Stimulated activated CD4-positive, alpha-beta T cell treated with anti-CD3 and anti-CD28 coated beads, TNF-alpha, amount 100 ng/mL, for 24 hours (primary cell): ENCODE measurements at regions not wholly inside any gene's neighbourhood (a gene's known extent, or its start where the extent isn't known, plus 50 kb on each side); places are given as distances from the start of the nearest gene placed in this dataset.
"Not testable (repeated sequence)": the region's sequence is repeated elsewhere in the genome, so short reads cannot be mapped to it uniquely, and the experiment has no call there.

Experiments used
- DNase-seq, 3 experiments: peaks; one replicate each; pipeline ENCODE4 v3.0.0-alpha.2; 2020; ENCODE audit warnings: low read depth in 3 of 3

- DNase-seq = no peak
Observed at GRCh38 chr3:95464346-95464745, 1350.0 kb upstream of the EPHA6 start.

DNA sequence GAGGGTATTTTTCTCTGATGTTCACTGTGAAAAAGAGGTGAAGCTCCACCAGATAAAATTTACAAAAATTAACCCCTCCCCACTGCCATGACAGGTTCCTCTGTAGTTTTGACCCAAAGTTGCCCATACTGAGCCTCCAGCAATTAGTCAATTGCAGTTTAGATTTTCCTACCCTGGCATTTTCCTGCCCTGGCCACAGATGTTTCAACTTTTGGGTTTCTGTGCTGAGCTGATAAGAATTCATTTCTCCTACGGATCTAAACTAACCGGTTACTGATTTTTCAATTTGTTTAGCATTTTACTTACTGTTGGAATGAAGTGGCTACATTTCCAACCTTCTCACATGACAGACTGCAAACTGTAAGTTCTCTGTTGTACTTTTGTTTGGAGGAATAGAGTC, 1346.1 kb upstream of the EPHA6 start:
- DNase-seq = no peak

DNA sequence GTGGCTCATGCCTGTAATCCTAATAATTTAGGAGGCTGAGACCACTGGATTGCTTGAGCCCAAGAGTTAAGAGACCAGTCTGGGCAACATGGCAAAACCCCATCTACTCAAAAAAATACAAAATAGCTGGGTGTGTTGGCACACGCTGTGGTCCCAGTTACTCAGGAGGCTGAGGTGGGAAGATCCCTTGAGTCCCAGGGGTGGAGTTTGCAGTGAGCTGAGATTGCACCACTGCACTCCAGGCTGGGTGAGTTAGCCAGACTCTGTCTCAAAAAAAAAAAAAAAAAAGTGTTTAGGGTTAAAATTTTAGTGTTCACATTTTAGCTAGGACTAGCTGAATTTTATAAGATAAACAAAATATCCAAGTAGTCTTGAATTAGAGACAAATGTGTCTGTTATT, 1340.1 kb upstream of the EPHA6 start:
- DNase-seq = no peak

DNA sequence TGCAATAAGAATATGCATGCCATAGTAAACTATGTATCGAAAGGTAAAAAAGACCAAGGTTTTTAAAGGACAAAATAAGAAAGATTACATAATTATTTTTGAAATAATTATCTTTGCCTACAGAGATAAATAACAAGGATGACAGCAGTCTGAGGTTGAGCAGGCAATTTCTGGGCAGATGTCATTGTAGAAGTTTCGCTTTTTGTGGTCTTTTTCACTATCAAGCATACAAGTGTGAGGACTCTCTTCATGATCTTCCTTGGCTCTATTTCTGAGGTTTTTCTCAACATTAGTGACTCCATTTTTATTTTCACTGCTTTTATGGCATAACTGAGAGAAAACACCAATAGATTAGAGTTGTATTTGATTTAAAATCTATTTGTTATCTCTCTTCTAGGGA, 1337.9 kb upstream of the EPHA6 start:
- DNase-seq = no peak

DNA sequence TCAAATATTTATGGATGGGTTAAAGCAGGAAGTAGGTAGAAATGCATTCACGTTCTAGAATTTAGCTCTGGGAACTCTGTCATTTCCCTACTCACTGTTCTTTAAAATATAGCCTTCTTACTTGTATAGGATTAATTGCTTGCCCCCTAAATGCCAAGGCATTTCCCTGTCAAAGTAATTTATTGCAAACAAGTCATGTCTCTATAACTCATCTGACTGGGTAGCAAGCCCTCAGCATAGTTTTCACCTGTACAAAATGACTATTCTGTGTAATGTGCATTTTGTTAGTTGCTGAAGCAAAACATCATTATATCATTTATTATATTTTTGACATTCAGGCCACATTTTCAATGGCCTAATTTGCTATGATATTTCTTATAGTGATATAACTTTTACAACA, 1308.2 kb upstream of the EPHA6 start:
- DNase-seq = no peak

DNA sequence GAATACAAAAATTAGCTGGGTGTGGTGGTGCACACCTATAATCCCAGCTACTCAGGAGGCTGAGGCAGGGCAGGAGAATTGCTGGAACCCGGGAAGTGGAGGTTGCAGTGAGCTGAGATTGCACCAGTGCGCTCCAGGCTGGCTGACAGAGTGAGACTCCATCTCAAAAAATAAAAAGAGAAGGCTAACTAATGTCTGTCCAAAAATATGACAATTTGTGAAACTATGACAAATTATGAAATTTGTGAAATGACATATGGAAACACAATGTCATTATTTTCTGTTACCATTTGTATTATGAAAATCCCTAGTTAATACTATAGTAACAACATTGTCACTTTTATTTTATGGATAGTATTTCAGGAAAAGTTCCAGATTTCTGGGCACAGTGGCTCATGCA, 1306.3 kb upstream of the EPHA6 start:
- no peak for DNase-seq

GRCh38 chr3:95511828-95512227, 1302.6 kb upstream of the EPHA6 start:
- no peak for DNase-seq

DNA sequence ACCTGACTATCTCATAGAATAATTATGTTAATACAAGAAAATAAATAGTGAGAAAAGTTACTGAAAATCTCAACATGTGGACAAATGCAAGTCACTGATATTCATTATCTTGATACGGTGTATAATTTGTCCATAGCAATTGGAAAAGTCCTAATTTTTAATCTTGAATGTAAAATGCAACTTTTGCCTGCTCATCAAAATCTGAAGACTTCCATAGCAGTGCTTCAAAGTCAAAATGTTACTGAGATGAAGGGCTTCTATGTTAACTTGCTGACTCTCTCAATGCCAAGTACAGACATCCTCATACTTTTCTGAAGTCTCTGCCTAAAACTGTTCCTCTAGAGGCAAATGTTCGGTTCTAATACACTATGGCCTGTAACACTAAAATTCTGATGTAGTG, 1300.1 kb upstream of the EPHA6 start:
- no peak for DNase-seq

- DNase-seq = no peak
Observed at GRCh38 chr3:95521396-95521795, 1293.0 kb upstream of the EPHA6 start.

DNA sequence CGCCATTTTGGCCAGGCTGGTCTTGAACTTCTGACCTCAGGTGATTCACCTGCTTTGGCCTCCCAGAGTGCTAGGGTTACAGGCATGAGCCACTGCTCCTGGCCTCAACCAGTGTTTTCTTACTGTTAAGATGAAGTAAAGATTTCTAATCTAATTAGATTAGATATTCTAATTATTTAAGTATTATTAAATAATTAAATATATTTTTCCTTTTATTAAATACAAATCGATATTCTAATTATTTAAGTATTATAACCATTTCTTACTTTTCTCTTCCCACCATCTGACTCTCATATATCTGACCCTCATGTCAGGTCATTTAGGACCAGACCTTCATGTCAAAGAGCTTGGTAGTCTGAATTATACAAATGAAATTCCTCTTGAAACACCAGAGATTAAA, 1291.9 kb upstream of the EPHA6 start:
- no peak for DNase-seq

DNA sequence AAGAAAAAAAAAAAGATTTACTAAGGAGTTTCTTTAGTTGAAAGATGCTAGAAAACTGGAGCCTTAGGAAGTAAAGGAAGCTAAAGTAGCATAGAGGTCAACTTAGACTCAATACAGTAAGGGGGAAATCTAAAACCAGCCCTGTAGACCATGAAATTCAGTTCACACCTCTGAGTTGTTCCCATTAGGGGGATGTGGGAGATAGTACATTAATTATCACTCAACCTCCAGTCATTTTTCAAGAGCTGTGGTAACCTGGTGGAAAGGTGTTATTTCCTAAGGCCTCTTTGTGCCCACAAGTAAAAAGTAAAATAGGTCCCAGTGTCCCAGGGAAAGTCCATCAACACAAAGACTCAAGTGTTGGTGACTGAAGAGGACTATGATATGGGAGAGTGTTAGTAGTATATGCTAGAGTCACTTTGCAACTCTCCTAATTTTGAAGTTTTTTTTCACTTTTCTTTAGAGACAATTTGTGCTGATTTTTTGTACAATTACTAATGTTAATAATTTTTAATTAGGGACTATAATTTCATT, 1274.4 kb upstream of the EPHA6 start:
- DNase-seq = no peak

DNA sequence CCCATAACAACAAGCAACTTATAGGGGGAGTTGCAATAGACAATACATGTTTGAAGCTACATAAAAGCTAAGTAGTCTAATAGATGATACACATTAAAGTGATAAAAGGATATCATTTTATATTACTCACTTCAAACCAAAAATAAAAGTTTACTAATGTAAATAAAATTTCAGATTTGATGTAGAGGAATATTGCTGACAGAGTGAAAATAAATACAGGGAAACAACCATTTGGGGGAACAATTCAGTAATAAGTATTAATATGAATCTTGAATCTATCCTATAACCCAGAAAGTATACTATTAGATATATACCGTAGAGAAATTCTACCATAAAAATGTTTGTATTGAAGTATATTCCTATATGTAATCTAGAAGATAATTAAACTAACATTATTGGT, 1248.9 kb upstream of the EPHA6 start:
- no peak for DNase-seq

DNA sequence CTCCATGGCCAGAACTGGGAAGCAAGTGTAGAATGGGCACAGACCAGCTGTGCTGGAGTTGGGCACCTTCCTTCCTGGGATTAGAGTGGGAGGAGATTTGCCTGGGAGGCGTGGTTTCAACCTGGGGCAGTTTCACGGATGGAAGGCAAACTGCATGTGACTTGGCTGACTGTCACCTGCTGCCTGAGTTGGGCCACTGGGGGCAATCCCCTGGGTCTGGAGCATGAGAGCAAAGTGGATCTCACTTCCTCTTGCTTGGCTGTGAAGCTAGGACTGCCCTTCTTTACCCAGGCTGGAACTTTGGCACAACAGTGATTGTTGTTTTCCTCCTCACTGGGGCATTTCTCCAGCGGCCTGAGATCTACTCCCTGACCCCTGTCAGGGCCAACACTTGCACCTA, 1247.0 kb upstream of the EPHA6 start:
- DNase-seq = no peak

- DNase-seq = no peak
Observed at GRCh38 chr3:95586754-95587153, 1227.6 kb upstream of the EPHA6 start.

- DNase-seq = not testable (repeated sequence)
Observed at GRCh38 chr3:95587641-95588040, 1226.8 kb upstream of the EPHA6 start.

DNA sequence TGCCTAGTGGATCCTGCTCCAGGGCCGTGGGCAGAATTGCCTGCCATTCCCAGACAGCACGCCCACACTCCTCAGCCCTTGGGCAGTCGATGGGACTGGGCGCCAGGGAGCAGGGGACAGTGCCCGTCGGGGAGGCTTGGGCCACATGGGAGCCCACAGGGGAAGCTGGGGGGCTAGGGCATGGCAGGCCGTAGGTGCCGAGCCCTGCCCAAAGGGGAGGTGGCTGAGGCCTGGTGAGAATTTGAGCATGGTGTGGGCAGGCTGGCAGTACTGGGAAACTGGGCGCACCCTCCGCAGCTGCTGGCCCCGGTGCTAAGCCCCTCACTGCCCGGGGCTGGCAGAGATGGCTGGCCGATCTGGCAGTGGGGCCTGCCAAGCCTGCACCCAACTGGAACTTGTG, 1225.9 kb upstream of the EPHA6 start:
- no peak for DNase-seq

DNA sequence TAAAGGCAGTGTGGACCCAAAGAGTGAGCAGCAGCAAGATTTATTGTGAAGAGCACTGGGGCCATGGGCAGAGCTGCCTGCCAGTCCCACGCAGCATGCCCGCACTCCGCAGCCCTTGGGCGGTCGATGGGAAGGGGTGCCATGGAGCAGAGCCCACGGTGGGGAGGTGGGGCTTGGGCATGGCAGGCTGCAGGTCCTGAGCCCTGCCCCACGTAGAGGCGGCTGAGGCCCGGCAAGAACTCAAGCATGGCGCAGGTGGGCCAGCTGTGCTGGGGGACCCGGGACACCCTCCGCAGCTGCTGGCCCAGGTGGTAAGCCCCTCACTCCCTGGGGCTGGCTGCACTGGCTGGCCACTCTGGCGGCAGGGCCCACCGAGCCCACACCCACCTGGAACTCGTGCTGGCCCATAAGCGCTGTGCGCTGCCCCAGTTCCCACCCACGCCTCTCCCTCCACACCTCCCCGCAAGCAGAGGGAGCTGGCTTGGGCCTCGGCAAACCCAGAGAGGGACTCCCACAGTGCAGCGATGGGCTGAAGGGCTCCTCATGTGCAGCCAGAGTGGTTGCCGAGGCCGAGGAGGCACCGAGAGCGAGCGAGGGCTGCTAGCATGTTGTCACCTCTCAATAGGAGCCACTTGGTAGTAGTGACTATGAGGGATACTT, 1218.8 kb upstream of the EPHA6 start:
- DNase-seq = no peak

DNA sequence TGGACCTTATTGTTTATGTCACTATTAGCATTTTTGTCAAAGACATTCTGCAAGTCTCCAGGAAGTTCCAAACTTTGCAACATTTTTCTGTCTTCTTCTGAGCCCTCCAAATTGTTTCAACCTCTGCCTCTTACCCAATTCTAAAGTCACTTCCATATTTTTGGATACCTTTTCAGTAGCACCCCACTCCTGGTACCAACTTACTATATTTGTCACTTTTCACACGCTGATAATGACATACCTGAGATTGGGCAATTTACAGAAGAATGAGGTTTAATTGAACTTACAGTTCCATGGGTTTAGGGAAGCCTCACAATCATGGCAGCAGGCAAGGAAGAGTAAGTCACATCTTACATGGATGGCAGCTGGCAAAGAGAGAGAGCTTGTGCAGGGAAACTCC, 1206.5 kb upstream of the EPHA6 start:
- no peak for DNase-seq

DNA sequence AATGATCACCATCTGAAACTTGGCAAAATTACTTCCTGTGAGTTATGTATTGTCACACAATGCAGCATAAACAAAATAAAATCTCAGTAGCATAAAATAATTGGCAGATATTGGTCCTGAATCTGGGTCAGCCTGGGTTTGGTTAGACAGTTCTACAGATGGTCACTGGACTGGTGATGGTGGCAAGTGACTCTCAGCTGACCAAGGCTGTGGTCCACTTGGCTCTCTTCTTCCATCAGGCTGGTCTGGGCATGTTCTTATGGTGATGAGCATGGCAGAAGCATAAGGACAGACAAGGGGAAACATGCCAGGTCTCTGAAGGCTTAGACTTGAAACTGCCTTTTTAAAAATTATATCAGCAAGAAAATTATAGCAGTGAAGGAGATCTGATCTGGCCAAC, 1205.0 kb upstream of the EPHA6 start:
- no peak for DNase-seq

- no peak for DNase-seq
Observed at GRCh38 chr3:95612611-95613010, 1201.8 kb upstream of the EPHA6 start.

- DNase-seq = no peak
Observed at GRCh38 chr3:95613993-95614392, 1200.4 kb upstream of the EPHA6 start.

- no peak for DNase-seq
Observed at GRCh38 chr3:95615592-95616310, 1198.6 kb upstream of the EPHA6 start.

DNA sequence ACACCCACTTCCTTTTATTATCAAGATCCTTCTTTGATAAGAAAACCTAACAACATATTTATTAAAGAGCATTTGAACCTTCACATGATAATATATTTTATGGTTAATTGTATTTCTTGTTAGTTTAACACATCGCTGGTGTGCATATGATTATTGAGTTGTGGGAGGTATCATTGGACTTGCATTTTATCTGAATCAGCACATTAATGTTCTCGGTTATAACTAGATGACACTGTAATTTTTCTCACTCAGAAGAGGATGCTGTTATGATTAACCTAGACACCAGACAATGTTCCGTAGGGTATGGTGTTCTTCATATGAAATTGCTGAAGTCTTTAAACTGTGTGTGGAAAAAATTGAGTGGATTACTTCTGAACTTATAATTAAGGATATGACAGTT, 1188.3 kb upstream of the EPHA6 start:
- DNase-seq = no peak

DNA sequence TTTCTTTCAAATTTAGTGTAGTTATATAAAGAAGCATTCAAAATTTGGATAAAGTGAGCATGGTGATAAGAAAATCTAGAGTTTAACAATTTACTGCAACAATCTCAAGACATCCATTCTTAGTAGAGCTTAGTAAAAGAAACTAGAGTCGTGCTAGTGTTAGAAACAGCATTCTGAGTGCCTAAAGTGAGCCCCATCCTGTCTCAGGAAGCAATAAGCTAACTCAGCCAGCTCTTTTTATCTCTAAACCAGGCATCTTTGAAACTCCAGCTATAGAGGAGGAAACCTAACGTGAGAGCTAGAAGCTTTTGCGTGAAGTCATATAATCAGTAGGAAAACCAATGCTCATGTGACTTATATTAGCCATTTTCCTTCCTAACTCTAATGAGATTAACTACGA, 1187.1 kb upstream of the EPHA6 start:
- no peak for DNase-seq
